NOMO-1 treated with DMSO at 0.1 percent for 48 hours (cell line): ENCODE measurements at regions not wholly inside any gene's neighbourhood (a gene's known extent, or its start where the extent isn't known, plus 50 kb on each side); places are given as distances from the start of the nearest gene placed in this dataset.

Source experiments
- DNase-seq: peaks from one replicate; lab custom pipeline; 2025; ENCODE audit not compliant: unreplicated experiment; lab: John Stamatoyannopoulos, UW

- DNase-seq, result no peak
Observed at GRCh38 chr17:77749321-77749751, 209.2 kb upstream of the TNRC6C start.

GRCh38 chr17:77749989-77750388, 208.5 kb upstream of the TNRC6C start:
- no peak for DNase-seq

- DNase-seq, result no peak
Observed at GRCh38 chr17:77750427-77751043, 208.0 kb upstream of the TNRC6C start.

- DNase-seq, result no peak
Observed at GRCh38 chr17:77753246-77753645, 205.3 kb upstream of the TNRC6C start.

GRCh38 chr17:77753691-77754245, 204.7 kb upstream of the TNRC6C start:
- DNase-seq, result no peak

- DNase-seq, result no peak
Observed at GRCh38 chr17:77754956-77755355, 203.5 kb upstream of the TNRC6C start.

GRCh38 chr17:77755410-77755963, 203.0 kb upstream of the TNRC6C start:
- no peak for DNase-seq

- DNase-seq, result no peak
Observed at GRCh38 chr17:77756028-77756427, 202.5 kb upstream of the TNRC6C start.

- DNase-seq, result no peak
Observed at GRCh38 chr17:77756846-77757560, 201.5 kb upstream of the TNRC6C start.

GRCh38 chr17:77757561-77757898, 201.0 kb upstream of the TNRC6C start:
- DNase-seq, result no peak

- DNase-seq, result no peak
Observed at GRCh38 chr17:77763023-77763422, 195.5 kb upstream of the TNRC6C start.

- DNase-seq, result no peak
Observed at GRCh38 chr17:77763575-77763974, 194.9 kb upstream of the TNRC6C start.

- DNase-seq, result no peak
Observed at GRCh38 chr17:77765292-77765691, 193.2 kb upstream of the TNRC6C start.

GRCh38 chr17:77767148-77767547, 191.4 kb upstream of the TNRC6C start:
- DNase-seq, result no peak

GRCh38 chr17:77768248-77768852, 190.2 kb upstream of the TNRC6C start:
- no peak for DNase-seq

- no peak for DNase-seq
Observed at GRCh38 chr17:77769215-77769614, 189.3 kb upstream of the TNRC6C start.

- DNase-seq, result no peak
Observed at GRCh38 chr17:77769762-77770161, 188.7 kb upstream of the TNRC6C start.

- no peak for DNase-seq
Observed at GRCh38 chr17:77770331-77771105, 188.0 kb upstream of the TNRC6C start.

GRCh38 chr17:77771145-77771544, 187.4 kb upstream of the TNRC6C start:
- no peak for DNase-seq

- no peak for DNase-seq
Observed at GRCh38 chr17:77771587-77771986, 186.9 kb upstream of the TNRC6C start.

GRCh38 chr17:77771998-77772397, 186.5 kb upstream of the TNRC6C start:
- no peak for DNase-seq
